HTR-8/SVneo (cell line): ENCODE measurements at regions not wholly inside any gene's neighbourhood (a gene's known extent, or its start where the extent isn't known, plus 50 kb on each side); places are given as distances from the start of the nearest gene placed in this dataset.

Experiments
- DNase-seq: peaks from one replicate; pipeline ENCODE4 v3.0.0; 2011; ENCODE audit warnings: low spot score, mixed read lengths; ENCODE audit not compliant: insufficient read length
- FAIRE-seq: peaks from 2 replicates; lab custom pipeline; 2011; peaks lifted over from hg19 to GRCh38; lab: Jason Lieb, UNC

- no peak for DNase-seq
- FAIRE-seq: no peak
Measured at GRCh38 chr16:6560306-6561100, 772.1 kb upstream of the RBFOX1 start.

- DNase-seq (no peak), FAIRE-seq (no peak)
Measured at GRCh38 chr16:6558661-6559060, 774.0 kb upstream of the RBFOX1 start.

GRCh38 chr16:6558126-6558525 lies 774.5 kb upstream of the RBFOX1 start:
- FAIRE-seq: no peak
- DNase-seq: no peak

- FAIRE-seq (no peak), DNase-seq (no peak)
Measured at GRCh38 chr16:6557353-6558023, 775.2 kb upstream of the RBFOX1 start.

GRCh38 chr16:6549415-6549814 lies 783.2 kb upstream of the RBFOX1 start:
- no peak for FAIRE-seq

GRCh38 chr16:6548507-6548906 lies 784.1 kb upstream of the RBFOX1 start:
- DNase-seq (no peak), FAIRE-seq (no peak)

More at GRCh38 chr16:6549415-6549814, 783.2 kb upstream of the RBFOX1 start:
- no peak for DNase-seq

GRCh38 chr16:6547131-6547530 lies 785.5 kb upstream of the RBFOX1 start:
- FAIRE-seq (no peak), DNase-seq (no peak)

- no peak for DNase-seq
- no peak for FAIRE-seq
Measured at GRCh38 chr16:6545329-6545728, 787.3 kb upstream of the RBFOX1 start.

GRCh38 chr16:6541267-6541666 lies 791.4 kb upstream of the RBFOX1 start:
- DNase-seq: no peak
- no peak for FAIRE-seq

- DNase-seq (no peak), FAIRE-seq (no peak)
Measured at GRCh38 chr16:6536411-6536810, 796.2 kb upstream of the RBFOX1 start.

GRCh38 chr16:6531067-6531466 lies 801.6 kb upstream of the RBFOX1 start:
- FAIRE-seq: no peak
- no peak for DNase-seq

GRCh38 chr16:6528217-6528616 lies 804.4 kb upstream of the RBFOX1 start:
- FAIRE-seq (no peak), DNase-seq (no peak)

- FAIRE-seq (no peak), DNase-seq (no peak)
Measured at GRCh38 chr16:6527646-6528045, 805.0 kb upstream of the RBFOX1 start.

GRCh38 chr16:6524501-6524900 lies 808.1 kb upstream of the RBFOX1 start:
- DNase-seq (no peak), FAIRE-seq (no peak)

GRCh38 chr16:6517020-6517720 lies 815.5 kb upstream of the RBFOX1 start:
- no peak for DNase-seq
- FAIRE-seq: no peak

GRCh38 chr16:6512512-6512911 lies 820.1 kb upstream of the RBFOX1 start:
- DNase-seq: no peak
- no peak for FAIRE-seq

GRCh38 chr16:6510261-6510660 lies 822.4 kb upstream of the RBFOX1 start:
- no peak for FAIRE-seq
- no peak for DNase-seq

- DNase-seq: no peak
- FAIRE-seq: no peak
Measured at GRCh38 chr16:6499413-6499812, 833.2 kb upstream of the RBFOX1 start.

GRCh38 chr16:6498858-6499257 lies 833.8 kb upstream of the RBFOX1 start:
- FAIRE-seq (no peak), DNase-seq (no peak)

GRCh38 chr16:6496996-6497395 lies 835.6 kb upstream of the RBFOX1 start:
- DNase-seq: no peak

More at GRCh38 chr16:6496996-6497395, 835.6 kb upstream of the RBFOX1 start:
- FAIRE-seq: no peak
